HL-60 (cell line): ENCODE measurements at regions not wholly inside any gene's neighbourhood (a gene's known extent, or its start where the extent isn't known, plus 50 kb on each side); places are given as distances from the start of the nearest gene placed in this dataset.

Source experiments
- DNase-seq, 2 experiments: peaks; one replicate each; pipeline ENCODE4 v3.0.0-alpha.2; 2010 to 2020; ENCODE audit warnings: low read depth in 1 of 2, low spot score in 1 of 2
- H3K27ac ChIP-seq: fragments of 250-450 bp; sonication (Bioruptor Pico); replicated peaks from 2 replicates; pipeline ENCODE4 v1.5.1; 2020; ENCODE audit warnings: mild to moderate bottlenecking, moderate library complexity
- H3K27me3 ChIP-seq: fragments of 250-450 bp; sonication (Bioruptor Pico); 2 replicates; pipeline ENCODE4 v1.5.1; 2021; ENCODE audit warnings: mild to moderate bottlenecking, moderate library complexity; ENCODE audit not compliant: insufficient read depth, poor library complexity, severe bottlenecking
- H3K4me3 ChIP-seq: replicated peaks from 2 replicates; pipeline ENCODE4 v1.5.1; 2011; ENCODE audit warnings: mild to moderate bottlenecking, control low read depth, low read length; ENCODE audit not compliant: insufficient read depth
- CTCF ChIP-seq: IDR thresholded peaks from one replicate; pipeline ENCODE4 v1.5.1; 2011; ENCODE audit warnings: low read length, control low read depth, inconsistent platforms; ENCODE audit not compliant: insufficient read depth
- GABPA ChIP-seq: IDR thresholded peaks from 2 replicates; pipeline ENCODE4 v1.6.1; 2012; ENCODE audit warnings: low read depth
- POLR2AphosphoS5 ChIP-seq: IDR thresholded peaks from 2 replicates; pipeline ENCODE4 v1.6.1; 2012; ENCODE audit warnings: low read depth
- REST ChIP-seq: IDR thresholded peaks from 2 replicates; pipeline ENCODE4 v1.6.1; 2012; ENCODE audit warnings: low read depth; ENCODE audit not compliant: insufficient replicate concordance
- SPI1 ChIP-seq: IDR thresholded peaks from 2 replicates; pipeline ENCODE4 v1.6.1; 2012; ENCODE audit warnings: low read depth, mild to moderate bottlenecking, borderline replicate concordance

DNA sequence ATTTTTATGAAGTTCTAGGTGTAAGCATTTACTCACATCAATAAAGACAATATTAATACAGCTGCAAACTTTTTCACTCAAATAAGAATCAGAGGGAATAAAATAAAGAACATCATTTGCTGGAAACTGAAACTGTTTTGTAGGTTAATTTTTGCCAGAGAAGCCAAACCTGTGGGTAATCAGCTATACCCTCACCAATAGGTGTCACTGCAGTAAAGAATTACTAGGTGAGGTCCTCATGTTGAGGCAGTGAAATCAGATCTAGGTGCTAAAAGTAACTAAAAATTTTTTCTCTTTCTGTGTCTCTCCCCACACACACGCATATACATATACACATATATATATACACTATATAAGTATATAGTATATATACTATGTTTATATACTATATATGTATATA, 1016.3 kb upstream of the SEMA6A start:
- Histone ChIP-seq H3K27me3 (no peaks in the 10 kb centered on the region), H3K27ac (no peak overlapping the region), H3K4me3 (no peak overlapping the region)
- DNase-seq = no peak
- no peak for TF ChIP-seq POLR2AphosphoS5

GRCh38 chr5:117588611-117589010, 1014.0 kb upstream of the SEMA6A start:
- no peak for DNase-seq
- H3K27me3 ChIP-seq = no peaks in the 10 kb centered on the region
- no peak overlapping the region for H3K4me3 ChIP-seq
- H3K27ac ChIP-seq = no peak overlapping the region
- TF ChIP-seq CTCF (no peak), REST (no peak), SPI1 (no peak), POLR2AphosphoS5 (no peak), GABPA (no peak)

- no peak for TF ChIP-seq CTCF
- no peak for TF ChIP-seq POLR2AphosphoS5
- TF ChIP-seq GABPA = no peak
- TF ChIP-seq SPI1 = no peak
- TF ChIP-seq REST = no peak
- no peak overlapping the region for H3K4me3 ChIP-seq
- no peak overlapping the region for H3K27ac ChIP-seq
- no peak for DNase-seq
- no peaks in the 10 kb centered on the region for H3K27me3 ChIP-seq
Observed at GRCh38 chr5:117587111-117587510, 1012.5 kb upstream of the SEMA6A start.

DNA sequence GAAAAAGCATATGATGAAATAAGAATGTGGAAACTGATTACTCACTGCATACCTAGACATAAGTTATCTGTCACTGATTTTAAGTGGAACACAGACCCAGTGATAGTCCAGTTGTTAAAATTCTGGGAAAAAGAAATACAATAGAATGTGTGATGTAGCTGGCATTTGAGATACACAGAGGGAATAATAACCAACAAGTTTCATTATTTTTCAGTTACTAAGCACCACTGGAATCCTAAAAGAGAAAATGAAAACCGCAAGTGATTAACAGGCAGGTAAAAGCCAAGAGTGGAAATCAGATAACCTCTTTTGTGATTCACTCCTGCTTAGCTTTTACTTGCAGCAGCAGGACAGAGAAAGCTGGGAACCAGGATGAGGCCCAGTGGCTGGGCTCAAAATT, 994.0 kb upstream of the SEMA6A start:
- no peak overlapping the region for H3K4me3 ChIP-seq
- H3K27me3 ChIP-seq = no peaks in the 10 kb centered on the region
- TF ChIP-seq REST (no peak), POLR2AphosphoS5 (no peak), CTCF (no peak), SPI1 (no peak), GABPA (no peak)
- no peak overlapping the region for H3K27ac ChIP-seq
- no peak for DNase-seq
